NCI-H2227 (cell line): ENCODE measurements at regions not wholly inside any gene's neighbourhood (a gene's known extent, or its start where the extent isn't known, plus 50 kb on each side); places are given as distances from the start of the nearest gene placed in this dataset.

ENCODE experiments used
- DNase-seq: peaks from one replicate; lab custom pipeline; 2025; ENCODE audit not compliant: unreplicated experiment; lab: John Stamatoyannopoulos, UW

DNA sequence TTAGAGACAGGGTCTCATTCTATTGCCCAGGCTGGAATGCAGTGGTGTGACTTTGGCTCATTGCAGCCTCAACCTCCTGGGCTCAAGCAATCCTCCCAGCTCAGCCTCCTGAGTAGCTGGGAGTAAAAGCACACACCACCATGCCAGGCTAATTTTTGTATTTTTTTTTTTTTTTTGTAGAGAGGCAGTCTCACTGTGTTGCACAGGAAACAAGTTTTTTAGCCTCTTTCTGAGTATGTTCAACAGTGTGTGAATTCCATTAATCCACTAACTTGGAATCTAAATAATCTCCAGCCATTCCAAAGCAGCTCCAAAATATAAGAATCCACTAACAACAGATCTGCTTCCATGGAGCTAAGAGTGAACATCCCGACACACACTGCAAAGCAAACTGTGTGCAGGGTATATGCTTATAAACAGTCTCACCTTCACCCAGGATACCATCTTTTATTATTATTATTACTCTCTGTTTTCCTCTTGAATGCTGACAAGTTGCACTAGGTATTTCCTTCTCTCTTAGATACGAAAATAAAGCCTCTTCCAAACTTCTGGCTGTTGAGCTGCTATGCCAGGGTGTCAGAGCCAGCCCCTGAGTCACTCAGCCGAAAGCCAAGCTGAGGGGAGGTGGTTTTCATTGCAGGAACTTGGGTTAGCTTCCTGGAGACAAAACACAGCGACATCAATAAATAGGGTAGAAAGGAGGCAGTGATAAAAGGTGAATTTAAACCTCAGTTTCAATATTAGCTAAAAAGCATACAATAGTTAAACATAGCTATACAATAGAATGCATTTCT is 264.9 kb downstream of the HIVEP2 start:
- no peak for DNase-seq

- no peak for DNase-seq
Observed at GRCh38 chr6:142681099-142681498, 263.9 kb downstream of the HIVEP2 start.

DNA sequence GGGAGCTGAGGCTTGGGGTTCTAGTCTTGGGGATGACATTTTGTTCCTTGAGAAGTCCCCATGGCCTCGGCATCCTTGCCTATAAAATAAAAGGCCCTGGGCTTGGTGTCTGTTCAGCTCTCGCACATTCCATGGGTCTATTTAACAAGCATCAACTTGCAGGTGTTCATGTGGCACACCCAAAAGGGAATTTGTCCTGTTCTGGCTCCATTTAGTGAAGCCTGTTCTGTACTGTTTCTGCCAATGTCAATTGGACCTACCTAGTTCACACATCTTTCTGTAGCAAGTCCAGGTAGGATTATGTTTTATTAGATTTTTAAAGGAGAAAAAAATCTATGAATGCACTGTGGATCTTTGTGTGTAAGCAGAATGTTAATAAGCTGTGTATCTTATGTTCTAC is 262.0 kb downstream of the HIVEP2 start:
- DNase-seq = no peak

GRCh38 chr6:142683714-142684141 is 261.2 kb downstream of the HIVEP2 start:
- no peak for DNase-seq

DNA sequence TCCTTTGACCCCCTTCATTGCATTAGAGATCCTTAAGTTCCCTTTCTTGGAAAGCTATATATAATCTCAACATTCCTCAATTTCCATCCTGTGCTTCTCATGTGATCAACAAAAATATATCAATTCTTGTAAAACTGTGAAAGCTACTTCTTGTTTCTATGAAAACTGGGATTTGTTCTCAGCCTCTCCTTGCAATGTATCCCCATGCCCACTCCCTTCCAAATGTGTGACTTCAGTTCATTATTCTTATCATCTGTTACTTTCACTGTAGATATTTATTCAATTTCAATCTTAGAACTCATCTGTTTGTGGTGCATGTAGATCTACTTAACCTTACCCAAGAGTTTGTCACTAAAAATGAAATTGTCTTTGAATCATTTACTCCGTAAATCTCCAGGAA is 260.6 kb downstream of the HIVEP2 start:
- no peak for DNase-seq

DNA sequence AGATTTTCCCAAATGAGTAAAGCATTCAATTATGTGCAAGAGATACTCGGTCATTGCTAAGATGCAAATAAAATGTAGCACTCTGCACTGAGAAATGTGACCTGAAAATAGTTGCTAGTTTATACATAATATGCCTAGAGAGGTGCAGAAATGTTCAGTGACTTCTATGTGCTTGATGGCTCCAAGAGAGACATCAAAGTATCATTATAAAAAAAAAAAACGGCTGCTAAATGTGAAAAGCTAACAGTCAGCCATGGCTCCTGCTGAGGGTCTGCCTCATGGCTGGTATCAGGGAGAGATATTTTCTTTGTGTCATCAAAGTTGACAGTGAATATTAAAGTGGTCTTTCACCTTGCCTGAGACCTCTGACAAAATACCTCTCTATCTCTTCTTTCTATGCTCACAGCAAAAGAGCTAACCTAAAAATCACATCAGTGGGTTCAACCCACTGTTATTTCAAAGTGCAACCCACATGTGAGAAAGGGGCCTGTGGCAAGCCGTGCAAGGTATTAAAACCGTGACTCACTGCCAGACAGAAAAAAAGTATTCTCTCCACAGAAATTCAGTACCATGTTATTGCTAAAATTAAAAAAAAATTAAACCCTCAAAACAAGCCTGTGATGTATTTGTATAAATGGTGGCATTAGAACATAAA is 259.0 kb downstream of the HIVEP2 start:
- no peak for DNase-seq

GRCh38 chr6:142686507-142686887 is 258.5 kb downstream of the HIVEP2 start:
- DNase-seq = no peak

DNA sequence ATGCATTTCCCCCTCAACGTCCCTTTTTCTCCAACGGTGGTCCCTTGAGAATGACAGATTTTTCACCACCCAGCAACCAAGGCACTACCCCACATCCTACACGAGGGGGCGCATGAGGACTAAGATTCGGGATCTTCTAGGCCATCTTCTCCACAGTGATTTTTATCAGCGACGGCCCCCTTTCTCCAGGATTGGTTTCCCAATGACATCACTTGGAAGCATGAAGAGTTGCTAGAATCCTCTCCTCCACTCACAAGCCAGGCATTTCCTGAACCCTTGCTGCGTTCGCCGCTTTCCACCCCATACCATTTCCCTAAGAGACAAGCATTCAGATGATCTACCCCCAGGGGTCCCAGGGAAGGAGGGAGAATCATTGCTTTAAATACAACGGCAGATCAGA is 252.0 kb downstream of the HIVEP2 start:
- DNase-seq = peak; percentile 86

DNA sequence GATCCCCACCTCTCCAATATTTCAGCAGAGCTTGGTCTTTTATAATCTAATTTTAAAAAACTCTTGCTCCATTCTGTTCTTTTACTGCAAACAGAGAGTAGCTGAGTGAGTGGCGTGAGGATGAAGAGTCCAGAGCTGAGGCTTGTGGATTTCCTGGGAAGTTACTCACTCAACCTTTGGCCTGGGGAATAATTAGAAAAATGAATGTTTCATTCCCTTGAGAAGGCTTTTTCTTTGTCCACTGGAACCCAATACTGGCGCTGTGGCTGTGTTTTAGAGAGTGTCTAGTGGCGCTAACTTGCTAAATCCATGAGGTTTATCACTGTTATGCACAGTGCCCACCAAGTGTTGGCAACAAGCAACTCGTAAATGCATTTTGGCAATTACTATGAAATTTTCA is 251.5 kb downstream of the HIVEP2 start:
- DNase-seq = no peak

GRCh38 chr6:142694054-142694453 is 250.9 kb downstream of the HIVEP2 start:
- DNase-seq = no peak

GRCh38 chr6:142695016-142695415 is 250.0 kb downstream of the HIVEP2 start:
- DNase-seq = no peak

DNA sequence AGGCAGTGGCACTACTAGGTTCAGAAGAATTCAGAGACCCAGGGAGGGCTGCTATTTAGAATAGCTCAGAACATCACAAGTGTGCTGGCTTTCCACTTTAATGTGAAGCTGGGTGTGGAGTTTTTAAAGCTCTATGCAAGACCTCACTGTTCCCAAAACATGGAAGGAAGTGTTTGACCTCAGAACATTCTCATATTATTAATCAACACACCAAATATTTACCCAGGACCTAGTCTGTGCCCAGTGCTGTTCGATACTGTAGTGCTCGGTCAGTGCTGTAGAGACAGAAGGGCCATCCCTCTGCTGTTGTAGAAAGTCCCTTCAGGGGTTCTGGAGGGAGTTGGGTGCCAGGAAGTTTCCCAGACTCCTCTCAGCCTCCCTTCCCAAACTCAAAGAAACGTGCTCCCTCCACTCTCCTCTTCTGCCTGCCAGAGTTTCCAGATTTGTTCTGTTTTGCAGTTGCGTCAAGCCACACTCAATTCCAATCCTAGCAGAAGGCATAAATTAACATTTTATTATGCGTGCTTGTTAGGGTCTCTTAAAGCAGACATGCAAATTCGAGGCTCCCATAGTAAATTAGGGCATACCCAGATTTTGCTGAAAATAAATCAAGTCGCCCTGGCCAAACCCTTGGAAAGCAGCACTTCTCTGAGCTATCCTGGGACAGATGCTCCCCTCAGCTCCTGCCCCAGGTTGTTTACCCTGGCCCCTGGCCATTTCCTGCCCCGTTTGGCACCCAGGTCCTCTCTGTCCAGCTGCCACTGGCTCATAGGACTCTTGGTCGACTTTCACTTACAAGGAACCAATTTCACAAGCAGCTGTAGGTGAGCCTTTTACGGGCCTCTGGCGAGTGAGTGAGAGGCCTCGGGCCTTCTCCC is 248.6 kb downstream of the HIVEP2 start:
- no peak for DNase-seq

GRCh38 chr6:142697001-142697335 is 248.0 kb downstream of the HIVEP2 start:
- DNase-seq = no peak

GRCh38 chr6:142697922-142698321 is 247.1 kb downstream of the HIVEP2 start:
- DNase-seq = peak; percentile 8

DNA sequence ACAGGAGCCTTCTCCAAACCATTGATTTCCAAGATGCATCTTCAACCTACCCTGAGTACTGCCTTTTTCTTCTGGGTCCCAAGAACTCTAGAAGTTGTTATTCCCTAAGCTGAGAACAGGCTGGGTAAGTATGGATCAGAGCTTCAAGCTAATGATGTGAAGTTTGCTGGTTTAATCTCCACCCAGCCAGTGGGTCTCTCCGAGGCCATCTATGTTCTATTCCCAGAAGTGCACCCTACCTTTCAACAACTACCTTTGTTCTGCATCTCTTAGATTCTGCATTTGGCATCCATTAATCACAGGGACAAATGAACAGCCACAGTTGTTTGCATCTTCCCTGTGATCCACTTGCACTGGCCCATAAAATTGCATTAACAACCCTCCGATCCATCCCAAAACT is 246.2 kb downstream of the HIVEP2 start:
- no peak for DNase-seq

DNA sequence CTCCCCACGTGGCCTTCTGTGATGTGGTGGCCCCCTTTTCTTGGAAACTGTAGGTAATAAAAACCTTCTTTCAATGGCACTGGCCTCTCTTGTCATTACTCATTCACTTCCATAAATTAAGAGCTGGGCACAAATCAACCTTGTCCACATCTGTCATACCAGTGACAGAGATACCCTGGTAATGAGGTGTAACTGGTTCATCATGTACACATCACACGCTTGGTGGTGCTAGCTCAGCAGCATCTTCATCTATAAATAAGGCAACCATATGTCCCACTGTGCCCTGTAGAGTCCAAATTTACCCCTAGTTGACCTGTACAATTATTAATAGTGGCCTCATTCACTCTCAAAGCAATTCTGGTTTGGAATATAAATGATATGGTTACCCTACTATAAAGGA is 245.6 kb downstream of the HIVEP2 start:
- DNase-seq = no peak

DNA sequence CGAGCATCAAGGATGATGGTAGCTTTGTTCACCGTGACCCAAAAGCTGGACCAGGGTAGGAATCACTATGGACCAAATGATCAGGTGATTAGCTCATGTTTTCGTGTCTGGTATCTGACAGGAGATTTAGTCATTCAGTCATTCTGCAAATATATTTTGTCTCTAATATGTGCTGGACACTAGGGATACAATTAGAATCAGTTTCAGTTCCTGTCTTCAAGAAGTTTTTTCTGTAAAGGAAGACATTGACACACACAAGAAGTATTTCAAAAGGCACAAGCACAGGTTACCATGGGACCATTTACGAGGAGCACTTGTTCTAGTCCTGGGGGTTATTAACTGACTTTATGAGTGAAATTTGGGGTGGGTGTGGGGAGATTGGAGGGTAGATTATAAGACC is 244.9 kb downstream of the HIVEP2 start:
- DNase-seq = no peak

DNA sequence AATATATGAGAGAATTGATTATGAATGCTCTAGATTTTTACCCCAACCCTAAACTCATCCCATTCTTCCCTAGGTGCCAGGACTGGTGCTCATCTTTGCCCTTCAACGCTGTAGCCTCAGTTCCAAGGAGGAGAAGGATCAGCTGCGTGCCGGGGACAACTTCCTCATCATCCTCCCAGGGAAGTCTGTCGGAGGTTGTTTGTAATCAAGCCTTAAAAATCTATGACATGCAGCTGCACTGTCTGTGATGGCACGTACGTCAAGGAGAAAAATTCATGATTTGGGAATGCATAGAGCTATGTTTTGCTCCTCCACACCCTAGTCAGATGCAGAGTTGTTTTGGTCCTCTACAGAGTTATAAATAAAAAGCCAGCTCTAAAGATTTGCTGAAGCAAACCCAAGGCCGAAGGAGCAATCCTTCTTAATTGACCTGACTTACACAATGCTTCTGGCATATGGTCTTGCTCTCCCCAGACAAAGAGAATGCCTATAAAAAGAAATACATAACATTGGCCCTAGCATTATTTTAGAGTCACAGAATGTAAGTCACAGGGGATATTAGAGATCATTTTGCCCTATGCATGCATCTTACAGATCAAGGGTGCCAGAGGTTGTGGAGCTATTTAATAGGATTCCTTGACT is 244.2 kb downstream of the HIVEP2 start:
- no peak for DNase-seq
